ENCODE measurements at regions not wholly inside any gene's neighbourhood (a gene's known extent, or its start where the extent isn't known, plus 50 kb on each side); places are given as distances from the start of the nearest gene placed in this dataset.
A peak's percentile ranks its signal among the peaks of the same experiment; 100 is the strongest.

DNA sequence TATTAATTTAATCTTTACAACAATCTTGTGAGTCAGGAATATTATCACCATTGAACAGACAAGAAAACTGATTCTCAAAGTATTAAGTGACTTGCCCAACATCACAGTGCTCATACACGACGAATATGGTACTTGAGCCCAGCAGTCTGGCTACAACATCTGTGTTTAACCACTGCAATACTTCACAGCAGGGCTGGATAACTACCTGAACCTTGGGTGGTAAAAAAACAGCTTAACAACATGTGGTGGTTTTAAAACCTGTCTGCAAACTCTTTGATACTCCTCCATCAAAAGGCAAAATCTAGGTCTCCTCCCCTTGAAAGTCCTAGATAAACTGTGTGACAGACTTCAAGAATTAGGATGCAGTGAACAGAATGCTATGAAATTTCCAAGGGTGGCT, 424.6 kb upstream of the CADM1 start:
- in situ Hi-C loops (cut with MboI; ENCODE audit: low pct_unique_long_range_greater_than_20kb, low sequenced_read_pairs, unreplicated experiment) = no loop called here
- TF ChIP-seq, protein P1, sequence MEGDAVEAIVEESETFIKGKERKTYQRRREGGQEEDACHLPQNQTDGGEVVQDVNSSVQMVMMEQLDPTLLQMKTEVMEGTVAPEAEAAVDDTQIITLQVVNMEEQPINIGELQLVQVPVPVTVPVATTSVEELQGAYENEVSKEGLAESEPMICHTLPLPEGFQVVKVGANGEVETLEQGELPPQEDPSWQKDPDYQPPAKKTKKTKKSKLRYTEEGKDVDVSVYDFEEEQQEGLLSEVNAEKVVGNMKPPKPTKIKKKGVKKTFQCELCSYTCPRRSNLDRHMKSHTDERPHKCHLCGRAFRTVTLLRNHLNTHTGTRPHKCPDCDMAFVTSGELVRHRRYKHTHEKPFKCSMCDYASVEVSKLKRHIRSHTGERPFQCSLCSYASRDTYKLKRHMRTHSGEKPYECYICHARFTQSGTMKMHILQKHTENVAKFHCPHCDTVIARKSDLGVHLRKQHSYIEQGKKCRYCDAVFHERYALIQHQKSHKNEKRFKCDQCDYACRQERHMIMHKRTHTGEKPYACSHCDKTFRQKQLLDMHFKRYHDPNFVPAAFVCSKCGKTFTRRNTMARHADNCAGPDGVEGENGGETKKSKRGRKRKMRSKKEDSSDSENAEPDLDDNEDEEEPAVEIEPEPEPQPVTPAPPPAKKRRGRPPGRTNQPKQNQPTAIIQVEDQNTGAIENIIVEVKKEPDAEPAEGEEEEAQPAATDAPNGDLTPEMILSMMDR (IDR thresholded peaks at IDR 0.05; ENCODE audit: extremely low read depth, insufficient read depth, missing control alignments) = no peak
- DNase-seq (ENCODE audit: low spot score) = no peak

DNA sequence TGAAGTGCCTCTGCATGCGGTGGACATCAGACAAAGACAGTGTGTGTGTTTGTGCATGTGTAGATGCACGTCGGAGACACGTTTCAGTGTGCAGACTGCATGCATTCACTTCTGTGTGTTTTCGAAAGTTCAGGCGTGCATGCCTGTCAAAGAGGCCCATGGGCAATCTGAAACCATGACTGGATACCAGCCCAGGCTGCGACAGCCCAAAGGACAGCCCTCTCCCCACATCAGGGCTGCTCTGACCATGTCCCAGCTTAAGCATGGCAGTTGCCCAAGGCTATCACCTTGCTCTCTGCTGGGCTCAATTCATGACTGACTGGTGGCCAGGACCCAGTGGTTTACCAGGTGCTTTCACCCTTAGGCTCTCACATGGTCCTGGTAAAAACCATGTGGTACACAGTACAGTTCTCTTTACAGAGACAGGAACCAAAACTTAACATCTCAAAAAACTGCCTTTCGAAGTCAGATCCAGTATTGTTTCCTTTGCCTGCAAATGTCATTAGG, 423.7 kb upstream of the CADM1 start:
- in situ Hi-C loops (cut with MboI; ENCODE audit: low pct_unique_long_range_greater_than_20kb, low sequenced_read_pairs, unreplicated experiment) = no loop called here
- TF ChIP-seq, protein P1 (IDR thresholded peaks at IDR 0.05; ENCODE audit: extremely low read depth, insufficient read depth, missing control alignments) = no peak
- peak; percentile 25 for DNase-seq (ENCODE audit: low spot score)

DNA sequence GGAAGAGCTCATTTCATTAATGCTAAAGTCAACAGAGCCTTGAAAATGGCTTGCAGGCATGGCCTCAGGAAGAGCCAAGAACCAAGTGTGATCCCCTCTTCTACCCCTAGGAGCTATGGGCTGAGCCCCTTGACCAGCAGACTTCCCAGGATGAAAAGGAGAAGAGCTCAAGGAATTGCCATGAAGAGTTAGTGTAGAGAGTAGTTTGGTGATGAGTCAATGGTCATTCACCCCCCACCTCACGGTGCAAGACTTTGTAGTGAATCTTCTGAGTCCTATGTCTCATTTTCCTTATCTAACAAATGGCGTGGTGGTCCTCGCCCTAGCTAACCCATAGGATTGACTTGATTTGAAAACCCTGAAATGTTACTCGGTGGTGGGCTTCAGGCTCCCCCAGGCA, 422.4 kb upstream of the CADM1 start:
- TF ChIP-seq, protein P1 (IDR thresholded peaks at IDR 0.05; ENCODE audit: extremely low read depth, insufficient read depth, missing control alignments) = no peak
- DNase-seq (ENCODE audit: low spot score) = no peak
- in situ Hi-C loops (cut with MboI; ENCODE audit: low pct_unique_long_range_greater_than_20kb, low sequenced_read_pairs, unreplicated experiment) = no loop called here

DNA sequence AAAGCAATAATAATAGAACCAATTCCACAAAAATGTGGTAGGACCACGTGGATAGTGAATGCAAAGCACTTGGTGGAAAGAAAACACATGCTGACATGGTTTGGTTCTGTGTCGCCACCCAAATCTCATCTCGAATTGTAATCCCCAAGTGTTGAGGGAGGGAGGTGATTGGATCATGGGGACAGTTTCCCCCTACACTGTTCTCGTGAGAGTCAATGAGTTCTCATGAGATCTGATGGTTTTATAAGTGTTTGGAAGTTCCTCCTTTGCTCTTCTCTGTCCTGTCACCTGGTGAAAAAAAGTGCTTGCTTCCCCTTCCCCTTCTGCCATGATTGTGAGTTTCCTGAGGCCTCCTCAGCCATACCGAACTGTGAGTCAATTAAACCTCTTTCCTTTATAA, 421.9 kb upstream of the CADM1 start:
- TF ChIP-seq, protein P1 (IDR thresholded peaks at IDR 0.05; ENCODE audit: extremely low read depth, insufficient read depth, missing control alignments) = no peak
- DNase-seq (ENCODE audit: low spot score) = no peak
- in situ Hi-C loops (cut with MboI; ENCODE audit: low pct_unique_long_range_greater_than_20kb, low sequenced_read_pairs, unreplicated experiment) = no loop called here

DNA sequence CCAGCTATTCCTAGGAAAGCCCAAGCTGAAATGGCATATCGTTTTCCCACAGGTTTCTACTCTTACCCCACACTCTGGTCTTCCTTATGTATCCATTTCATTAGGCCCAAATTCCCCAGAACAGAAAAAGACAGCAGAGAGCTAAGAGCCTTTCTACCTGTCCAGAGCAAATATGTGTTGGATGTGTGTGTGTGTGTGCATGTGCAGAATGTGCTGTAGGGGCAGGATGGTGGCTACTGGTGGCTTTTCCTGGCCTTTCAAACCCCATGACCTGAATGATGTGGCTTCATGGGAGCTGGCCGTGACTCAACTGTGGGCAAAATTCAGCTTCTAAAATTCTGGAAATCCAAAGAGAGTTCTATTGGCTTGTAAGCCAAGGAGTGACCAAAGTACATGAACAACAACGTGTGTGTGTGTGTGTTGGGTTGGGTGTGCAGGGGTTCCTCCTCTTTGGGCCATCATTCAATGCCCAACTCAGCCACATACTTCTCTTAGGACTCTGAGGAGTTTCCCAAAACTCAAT, 421.4 kb upstream of the CADM1 start:
- in situ Hi-C loops (cut with MboI; ENCODE audit: low pct_unique_long_range_greater_than_20kb, low sequenced_read_pairs, unreplicated experiment) = no loop called here
- no peak for DNase-seq (ENCODE audit: low spot score)
- TF ChIP-seq, protein P1 (IDR thresholded peaks at IDR 0.05; ENCODE audit: extremely low read depth, insufficient read depth, missing control alignments) = no peak

DNA sequence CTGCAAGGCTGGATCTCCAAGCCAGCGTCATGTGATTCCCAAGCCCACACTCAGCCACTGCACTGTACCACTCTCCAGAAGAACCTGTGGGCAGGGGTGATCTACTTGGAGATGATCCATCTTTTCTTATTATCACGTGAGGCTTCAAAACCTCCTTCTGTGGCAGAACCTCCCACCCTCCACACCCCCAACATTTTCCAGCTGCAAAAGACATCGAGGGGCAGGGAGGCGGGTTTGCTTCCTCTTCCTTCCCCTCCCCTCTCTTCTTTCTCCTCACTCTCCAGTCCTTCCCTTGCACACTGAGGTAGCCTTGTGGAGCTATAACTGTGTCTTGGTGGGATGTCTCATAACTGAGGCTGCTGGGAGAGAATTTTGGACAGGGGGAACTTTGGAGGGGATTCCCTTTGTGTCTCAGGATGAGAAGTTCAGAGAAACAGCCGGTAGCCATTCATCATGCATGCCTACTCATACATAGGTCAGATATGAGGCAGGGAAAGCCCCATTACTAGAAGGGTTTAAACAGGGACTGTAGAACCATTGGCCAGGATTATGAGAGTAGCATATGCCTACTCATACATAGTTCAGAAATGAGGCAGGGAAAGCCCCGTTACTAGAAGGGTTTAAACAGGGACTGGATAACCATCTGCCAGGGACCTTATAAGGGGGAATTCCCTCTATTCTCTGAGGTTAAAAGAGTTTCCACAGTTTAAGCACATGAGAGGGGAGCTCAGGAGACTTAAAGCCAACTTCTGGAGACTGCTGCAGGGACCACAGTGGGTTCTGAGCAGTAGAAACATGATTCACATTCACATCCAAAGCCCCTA, 420.7 kb upstream of the CADM1 start:
- in situ Hi-C loops (cut with MboI; ENCODE audit: low pct_unique_long_range_greater_than_20kb, low sequenced_read_pairs, unreplicated experiment) = loop anchor here (25.0 kb wide), 1 partner anchor 588 kb away; no protein-coding TSS in a partner anchor
- TF ChIP-seq, protein P1 (IDR thresholded peaks at IDR 0.05; ENCODE audit: extremely low read depth, insufficient read depth, missing control alignments) = peak; percentile 2
- peak; percentile 60 for DNase-seq (ENCODE audit: low spot score)

Measured in GM13977 (cell line).